ENCODE measurements at regions not wholly inside any gene's neighbourhood (a gene's known extent, or its start where the extent isn't known, plus 50 kb on each side); places are given as distances from the start of the nearest gene placed in this dataset.

DNA sequence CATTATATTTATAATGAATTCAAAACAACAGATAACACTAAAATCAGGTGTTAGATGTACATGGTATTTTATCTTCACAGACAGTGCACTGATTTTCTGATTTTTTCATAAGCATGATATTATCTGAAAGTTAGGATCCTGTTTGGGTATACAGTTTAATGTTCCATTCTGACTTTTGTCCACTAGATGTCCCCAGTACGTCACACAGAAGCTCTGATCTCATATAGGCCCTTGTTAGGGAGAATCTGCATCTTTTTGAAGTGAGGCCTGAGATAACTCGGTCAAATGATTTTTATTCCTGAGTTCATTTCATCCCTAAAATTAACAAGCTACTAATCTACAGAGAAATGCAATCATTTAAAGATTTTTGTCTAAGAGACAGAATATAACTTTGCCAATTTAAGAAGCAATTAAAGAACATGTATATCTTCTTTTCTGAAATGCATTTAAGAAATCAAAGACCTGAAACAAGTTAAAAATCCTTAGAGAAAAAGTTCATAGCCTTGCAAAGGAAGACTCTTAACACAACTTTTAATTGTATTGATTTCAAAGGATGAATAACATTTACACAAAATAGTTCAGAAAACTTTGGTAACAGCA lies 72.0 kb upstream of the TES start:
- H3K27me3 ChIP-seq (ENCODE audit: control insufficient read depth in 1 of 2, insufficient read depth in 2 of 2, low read length in 2 of 2) = 0 out of 5 replicates have a peak, but pooled peaks cover 2 to 3% of the 10 kb centered on the region in 2 experiments
- H3K9me3 ChIP-seq (ENCODE audit: low read length) = no peaks in the 10 kb centered on the region
- H2AFZ ChIP-seq (ENCODE audit: low read length) = no peak overlapping the region
- H3K4me2 ChIP-seq (ENCODE audit: low read depth, low read length) = no peak overlapping the region
- no peak overlapping the region for H3K4me3 ChIP-seq (replicated peaks in 1 of 3; ENCODE audit: insufficient read depth in 1 of 3, low read depth in 2 of 3, low read length in 3 of 3)
- no peak overlapping the region for H3K9ac ChIP-seq (ENCODE audit: insufficient read depth, low read depth, low read length)
- H3K79me2 ChIP-seq (ENCODE audit: insufficient read depth, low read length) = no peaks in the 10 kb centered on the region
- peaks cover 13% of the 10 kb centered on the region for H3K4me1 ChIP-seq (ENCODE audit: insufficient read depth, low read length)
- ATAC-seq (peak; percentile 90), DNase-seq (ENCODE audit: low spot score) (peak; percentile 52), FAIRE-seq (peak; percentile 55)
- BruUV-seq (replicated peaks) = no TSS peak
- H3K36me3 ChIP-seq (replicated peaks in 1 of 2; ENCODE audit: control insufficient read depth in 1 of 2, insufficient read depth in 2 of 2, low read length in 2 of 2) = no peaks in the 10 kb centered on the region
- intact Hi-C loops (cut with micrococcal nuclease; ENCODE audit: unreplicated experiment) = loop anchor here (1.0 to 5.0 kb wide), 5 partner anchors 34 to 672 kb away; partner anchors contain the start of gene CAV1
- H3K27ac ChIP-seq (ENCODE audit: extremely low read length, insufficient read depth, low read length) = no peak overlapping the region
- ChIA-PET POLR2A (no interaction called here), CTCF (ENCODE audit: low intra/inter-chr PET ratio, low total read pairs) (interaction anchor here (1.1 to 2.9 kb wide), 4 partner anchors 31 to 451 kb away, joined by 3 to 23 read pairs (median 7); no protein-coding TSS in a partner anchor)
- 0% methylated on average over 2 of the region's 2 CpGs for WGBS (ENCODE audit: low lambda C conversion rate)
- TF ChIP-seq NFRKB (IDR thresholded peaks at IDR 0.05) = no peak
- TF ChIP-seq STAG1 (CRISPR knock-in tag; IDR thresholded peaks at IDR 0.05) = peak; percentile 80
- TF ChIP-seq, protein P1, sequence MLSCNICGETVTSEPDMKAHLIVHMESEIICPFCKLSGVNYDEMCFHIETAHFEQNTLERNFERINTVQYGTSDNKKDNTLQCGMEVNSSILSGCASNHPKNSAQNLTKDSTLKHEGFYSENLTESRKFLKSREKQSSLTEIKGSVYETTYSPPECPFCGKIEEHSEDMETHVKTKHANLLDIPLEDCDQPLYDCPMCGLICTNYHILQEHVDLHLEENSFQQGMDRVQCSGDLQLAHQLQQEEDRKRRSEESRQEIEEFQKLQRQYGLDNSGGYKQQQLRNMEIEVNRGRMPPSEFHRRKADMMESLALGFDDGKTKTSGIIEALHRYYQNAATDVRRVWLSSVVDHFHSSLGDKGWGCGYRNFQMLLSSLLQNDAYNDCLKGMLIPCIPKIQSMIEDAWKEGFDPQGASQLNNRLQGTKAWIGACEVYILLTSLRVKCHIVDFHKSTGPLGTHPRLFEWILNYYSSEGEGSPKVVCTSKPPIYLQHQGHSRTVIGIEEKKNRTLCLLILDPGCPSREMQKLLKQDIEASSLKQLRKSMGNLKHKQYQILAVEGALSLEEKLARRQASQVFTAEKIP (CRISPR knock-in tag; IDR thresholded peaks at IDR 0.05; ENCODE audit: borderline replicate concordance) = no peak
- TF ChIP-seq BCL6 (CRISPR knock-in tag; IDR thresholded peaks at IDR 0.05) = no peak
- no peak for TF ChIP-seq SATB2 (CRISPR knock-in tag; IDR thresholded peaks at IDR 0.05)
- TF ChIP-seq ZNF75D (CRISPR knock-in tag; IDR thresholded peaks at IDR 0.05; ENCODE audit: borderline replicate concordance) = no peak
- TF ChIP-seq RAD21 (CRISPR knock-in tag; IDR thresholded peaks at IDR 0.05) = peak; percentile 43; the same call in 1 of the 2 replicates
- no peak for TF ChIP-seq ZNF205 (CRISPR knock-in tag; IDR thresholded peaks at IDR 0.05)
- TF ChIP-seq ZNF12 (CRISPR knock-in tag; IDR thresholded peaks at IDR 0.05) = no peak
- TF ChIP-seq CREB1 (IDR thresholded peaks at IDR 0.05) = 0 out of 2 replicates have a peak, but pooled peaks have one; percentile 14
- TF ChIP-seq CREB1 (CRISPR knock-in tag; IDR thresholded peaks at IDR 0.05) = peak; percentile 11; the same call in 1 of the 2 replicates
- TF ChIP-seq ZNF556 (CRISPR knock-in tag; IDR thresholded peaks at IDR 0.05; ENCODE audit: borderline replicate concordance) = no peak
- TF ChIP-seq, protein P2, sequence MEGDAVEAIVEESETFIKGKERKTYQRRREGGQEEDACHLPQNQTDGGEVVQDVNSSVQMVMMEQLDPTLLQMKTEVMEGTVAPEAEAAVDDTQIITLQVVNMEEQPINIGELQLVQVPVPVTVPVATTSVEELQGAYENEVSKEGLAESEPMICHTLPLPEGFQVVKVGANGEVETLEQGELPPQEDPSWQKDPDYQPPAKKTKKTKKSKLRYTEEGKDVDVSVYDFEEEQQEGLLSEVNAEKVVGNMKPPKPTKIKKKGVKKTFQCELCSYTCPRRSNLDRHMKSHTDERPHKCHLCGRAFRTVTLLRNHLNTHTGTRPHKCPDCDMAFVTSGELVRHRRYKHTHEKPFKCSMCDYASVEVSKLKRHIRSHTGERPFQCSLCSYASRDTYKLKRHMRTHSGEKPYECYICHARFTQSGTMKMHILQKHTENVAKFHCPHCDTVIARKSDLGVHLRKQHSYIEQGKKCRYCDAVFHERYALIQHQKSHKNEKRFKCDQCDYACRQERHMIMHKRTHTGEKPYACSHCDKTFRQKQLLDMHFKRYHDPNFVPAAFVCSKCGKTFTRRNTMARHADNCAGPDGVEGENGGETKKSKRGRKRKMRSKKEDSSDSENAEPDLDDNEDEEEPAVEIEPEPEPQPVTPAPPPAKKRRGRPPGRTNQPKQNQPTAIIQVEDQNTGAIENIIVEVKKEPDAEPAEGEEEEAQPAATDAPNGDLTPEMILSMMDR (CRISPR knock-in tag; IDR thresholded peaks at IDR 0.05) = peak; percentile 81
- TF ChIP-seq ZNF350 (CRISPR knock-in tag; IDR thresholded peaks at IDR 0.05; ENCODE audit: borderline replicate concordance, low read depth) = no peak
- TF ChIP-seq SMC3 (IDR thresholded peaks at IDR 0.05; ENCODE audit: low read length) = peak; percentile 68
- H4K20me1 ChIP-seq (ENCODE audit: insufficient read depth, low read length) = no peaks in the 10 kb centered on the region
- in situ Hi-C loops (cut with HindIII; ENCODE audit: extremely low pct_ligation_motif_present, low pct_unique_long_range_greater_than_20kb) = no loop called here
